Right ventricle myocardium inferior (tissue), 1 donor: ENCODE measurements at regions not wholly inside any gene's neighbourhood (a gene's known extent, or its start where the extent isn't known, plus 50 kb on each side); places are given as distances from the start of the nearest gene placed in this dataset.
A peak's percentile ranks its signal among the peaks of the same experiment; 100 is the strongest.

Source experiments
- ATAC-seq: fragments of 200-7000 bp; cut with Tn5 transposase; one replicate; pipeline ENCODE4 v1.9.1; 2020; ENCODE audit warnings: mild to moderate bottlenecking, moderate library complexity
- DNase-seq: peaks from one replicate; pipeline ENCODE4 v3.0.0; 2021; ENCODE audit errors: missing footprints
- intact Hi-C: fragments of 100-400 bp; cut with DNase I; formaldehyde crosslinking; loops from one replicate; pipeline ENCODE4 v1.11.0; 2022
- donor health status: DM: no; HTN: yes; CAD: no; lungs with severe emphysema.

DNA sequence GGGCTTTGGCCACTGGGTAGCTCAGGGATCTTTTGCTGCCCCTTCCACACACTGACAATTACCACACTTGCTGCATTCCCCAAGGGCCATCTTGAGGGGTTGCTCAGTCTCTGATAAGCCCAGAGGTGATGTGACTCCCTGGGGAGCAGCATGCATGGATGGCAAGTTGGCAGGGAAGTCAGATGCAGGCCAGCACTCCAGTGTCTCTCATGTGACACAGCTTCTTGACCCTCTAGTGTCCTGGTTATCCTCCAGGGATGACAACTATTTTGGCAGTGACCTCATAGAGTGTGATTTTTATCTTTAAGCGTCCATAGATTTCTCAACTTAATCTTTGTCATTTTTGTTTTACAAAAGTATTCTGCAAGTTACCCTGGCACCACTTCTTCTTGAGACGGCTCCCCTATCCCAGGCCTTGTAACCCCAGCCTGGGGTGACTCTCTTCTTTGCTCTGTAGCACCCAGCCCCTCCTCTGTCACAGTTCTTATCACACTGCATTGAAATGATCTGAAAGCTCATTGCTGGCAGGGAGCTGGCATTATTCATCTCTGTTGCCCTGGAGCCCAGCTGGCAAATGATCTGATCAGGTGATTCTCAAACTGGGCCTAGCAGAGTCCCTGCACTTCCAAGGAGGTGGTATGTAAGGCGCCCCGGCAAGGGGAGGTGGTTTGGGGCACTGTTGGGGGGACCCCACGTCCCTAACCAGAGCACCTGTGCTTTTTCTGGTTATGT is 72.6 kb downstream of the TENT5C start:
- ATAC-seq = peak; percentile 60
- peak; percentile 66 for DNase-seq
- intact Hi-C loops = no loop called here

DNA sequence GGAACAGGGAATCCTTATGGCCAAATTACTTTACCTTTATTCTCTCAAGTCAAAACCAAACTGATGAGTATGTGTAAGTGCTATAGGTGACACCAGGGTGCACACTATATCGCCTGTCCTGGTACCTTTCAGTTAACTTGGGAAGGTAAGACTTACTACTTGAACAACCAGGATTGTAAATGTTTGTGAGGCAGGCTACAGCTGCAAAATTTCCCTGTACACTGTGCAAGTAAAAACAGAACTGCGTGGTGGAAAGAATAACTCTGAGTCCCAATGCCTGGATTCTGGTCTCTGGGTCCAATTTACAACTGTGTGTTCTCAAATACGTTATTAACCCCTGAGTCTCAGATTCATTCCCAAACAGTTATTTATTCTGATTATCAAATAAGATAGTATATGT is 73.5 kb downstream of the TENT5C start:
- intact Hi-C loops = no loop called here
- ATAC-seq = no peak

DNA sequence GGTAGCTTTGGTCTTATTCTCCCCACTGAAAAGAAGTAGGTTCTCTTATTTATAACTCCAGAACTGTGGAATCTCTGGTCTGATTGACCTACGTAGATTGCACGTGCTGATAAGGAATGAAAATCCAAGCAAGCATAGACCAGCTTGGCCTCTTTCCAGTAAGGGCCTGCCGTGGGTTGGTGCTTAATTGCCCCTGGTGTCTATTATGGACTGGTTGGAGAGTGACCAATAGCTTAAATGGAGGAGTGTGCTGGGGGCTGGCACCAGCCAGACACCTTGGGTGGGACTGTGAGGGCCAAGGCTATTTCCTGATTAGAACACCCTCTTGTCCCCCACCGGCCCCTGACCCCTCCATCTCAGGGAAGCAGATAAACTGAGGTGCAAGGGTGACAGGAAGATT is 74.0 kb downstream of the TENT5C start:
- no peak for DNase-seq
- intact Hi-C loops = no loop called here
- ATAC-seq = no peak

More for the DNA sequence above, 73.5 kb downstream of the TENT5C start:
- no peak for DNase-seq

DNA sequence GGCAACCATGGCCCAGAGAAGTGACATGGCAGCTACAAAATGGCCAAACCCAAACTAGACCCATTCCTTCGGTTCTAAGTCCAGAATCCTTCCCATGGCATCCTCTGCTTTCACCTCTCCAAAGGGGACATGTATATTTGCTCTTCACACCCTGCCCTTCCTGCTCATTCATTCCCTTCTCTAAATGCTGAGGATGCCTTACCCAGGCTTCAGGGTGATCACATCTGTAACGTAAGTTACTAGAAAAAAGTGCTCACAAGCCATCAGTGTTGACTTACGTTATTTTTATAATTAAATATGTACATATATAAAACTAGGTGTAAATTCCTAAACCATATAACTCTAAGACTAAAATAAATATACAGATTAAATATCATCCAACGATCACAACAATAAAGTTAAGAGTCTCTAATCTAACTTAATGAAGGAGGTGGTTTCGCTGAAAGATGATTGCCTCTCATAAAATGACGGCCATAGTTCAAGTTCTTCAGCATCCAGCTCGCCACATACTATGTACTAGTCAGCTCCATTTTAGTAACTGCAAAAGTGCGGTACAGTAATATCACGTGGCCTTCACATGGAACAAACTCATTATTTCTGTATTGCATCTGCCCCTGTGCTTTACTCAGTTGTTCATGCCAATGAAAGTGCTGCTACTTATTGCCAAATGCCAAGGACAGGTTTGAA is 74.6 kb downstream of the TENT5C start:
- intact Hi-C loops = no loop called here
- DNase-seq (no peak), ATAC-seq (no peak)

DNA sequence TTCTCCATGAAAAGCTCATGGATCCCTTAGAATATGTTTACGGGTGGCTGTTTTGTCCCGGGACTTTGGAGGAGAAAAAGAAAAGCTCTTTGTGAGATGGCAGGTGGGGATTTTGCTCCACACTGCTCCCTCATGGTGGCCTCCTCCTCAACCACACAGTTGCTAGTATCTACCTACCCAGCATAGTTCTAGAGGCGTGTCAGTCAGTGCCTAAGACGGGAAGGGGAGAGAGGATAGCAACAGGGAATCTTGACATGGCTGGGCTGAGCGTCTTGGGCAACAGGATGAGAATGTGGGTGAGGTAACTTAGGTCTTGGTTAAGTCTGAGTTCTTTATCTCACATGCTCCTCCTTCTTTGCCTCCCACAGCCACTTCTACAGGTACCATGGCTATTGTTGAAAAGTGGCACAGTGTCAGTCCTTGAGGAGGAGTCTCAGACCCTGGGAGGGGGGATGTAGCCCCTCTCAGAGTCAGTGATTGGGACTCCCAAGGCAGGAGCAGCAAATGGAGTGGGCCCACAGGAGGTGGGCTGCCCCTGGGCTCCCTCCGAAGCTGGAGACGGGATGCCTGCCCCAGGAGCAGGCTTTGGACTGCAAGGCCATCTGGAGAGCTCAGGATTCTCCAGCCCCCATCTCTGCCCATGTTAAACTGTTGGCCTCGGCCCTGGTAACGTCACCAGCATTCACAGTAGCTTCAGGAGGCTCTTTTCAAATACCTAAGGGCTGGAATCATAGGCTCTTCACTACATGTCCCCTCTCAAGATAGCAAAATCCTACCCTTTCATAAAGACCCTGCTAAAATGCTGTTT is 75.4 kb downstream of the TENT5C start:
- intact Hi-C loops = no loop called here
- ATAC-seq (no peak), DNase-seq (no peak)

DNA sequence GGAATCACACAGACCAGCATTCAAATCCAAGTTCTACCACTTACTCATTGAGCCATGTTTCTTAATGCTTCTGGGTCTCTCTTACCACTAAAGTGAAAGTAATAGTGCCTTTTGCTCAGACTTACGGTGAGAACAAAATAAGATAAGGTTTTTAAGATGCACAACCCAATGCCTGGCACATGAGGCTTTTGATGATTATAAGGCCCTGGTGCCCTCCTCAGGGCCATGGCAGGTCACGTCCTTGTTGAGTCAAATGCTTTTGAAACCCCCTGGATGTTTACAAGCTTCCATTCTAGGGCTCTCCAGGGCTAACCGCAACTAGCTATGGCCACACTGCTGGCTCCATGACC is 76.0 kb downstream of the TENT5C start:
- no peak for DNase-seq
- intact Hi-C loops = no loop called here
- ATAC-seq = no peak

DNA sequence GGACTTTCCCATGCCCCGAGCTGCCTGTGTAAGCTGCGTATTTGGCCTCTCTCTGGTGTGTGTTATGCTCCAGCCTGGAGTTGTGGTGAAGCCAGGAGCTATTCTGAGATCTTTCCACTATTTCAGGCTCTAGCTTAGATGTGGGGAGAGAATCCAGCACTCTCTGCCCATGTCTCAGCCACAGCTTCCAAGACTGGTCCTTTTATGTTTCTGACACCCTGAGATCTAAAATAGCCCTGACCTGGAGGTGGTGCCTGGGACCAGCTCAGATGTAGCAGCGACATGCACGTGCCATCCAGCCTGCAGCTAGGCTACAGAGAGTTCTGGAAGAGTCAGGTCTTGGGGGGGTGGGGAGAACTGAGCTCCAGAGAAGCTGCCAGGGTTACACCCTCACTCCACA is 76.5 kb downstream of the TENT5C start:
- intact Hi-C loops = no loop called here
- DNase-seq = no peak

DNA sequence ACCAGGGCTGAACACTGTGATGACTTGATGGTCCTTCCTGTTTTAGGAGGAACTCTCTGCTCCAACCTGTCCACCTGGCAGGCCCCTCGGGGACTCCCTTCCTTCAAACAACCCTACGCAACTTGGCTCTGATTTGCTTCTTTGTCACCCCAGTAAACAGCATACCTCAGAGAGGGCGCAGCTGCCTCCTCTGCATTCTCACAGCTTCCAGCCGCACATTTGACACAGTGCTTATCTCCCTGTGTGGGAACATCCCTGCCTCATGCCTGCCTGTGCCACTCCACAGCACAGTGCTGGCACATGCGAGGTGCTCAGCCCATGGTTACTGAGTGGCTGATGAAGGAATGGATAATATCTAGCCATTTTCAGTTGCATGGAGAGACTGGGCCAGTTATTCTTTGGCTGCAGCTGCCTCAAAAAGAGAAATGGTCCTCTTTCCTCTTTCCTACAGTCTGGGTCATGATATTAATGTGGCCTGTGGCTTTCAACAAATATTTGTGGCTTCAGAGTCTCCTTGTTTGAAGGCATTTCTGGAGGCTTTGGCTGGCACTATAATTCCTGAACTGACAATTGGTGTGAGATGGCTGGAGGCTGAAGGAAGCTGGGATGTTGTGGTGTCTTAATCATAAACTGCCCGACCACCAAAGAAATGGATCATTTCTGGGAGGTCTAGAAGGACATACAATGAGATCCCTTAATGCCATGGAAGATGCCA is 77.9 kb downstream of the TENT5C start:
- intact Hi-C loops = no loop called here
- ATAC-seq = peak; percentile 68
- DNase-seq = peak; percentile 72

More for the DNA sequence above, 76.5 kb downstream of the TENT5C start:
- ATAC-seq = peak; percentile 81

DNA sequence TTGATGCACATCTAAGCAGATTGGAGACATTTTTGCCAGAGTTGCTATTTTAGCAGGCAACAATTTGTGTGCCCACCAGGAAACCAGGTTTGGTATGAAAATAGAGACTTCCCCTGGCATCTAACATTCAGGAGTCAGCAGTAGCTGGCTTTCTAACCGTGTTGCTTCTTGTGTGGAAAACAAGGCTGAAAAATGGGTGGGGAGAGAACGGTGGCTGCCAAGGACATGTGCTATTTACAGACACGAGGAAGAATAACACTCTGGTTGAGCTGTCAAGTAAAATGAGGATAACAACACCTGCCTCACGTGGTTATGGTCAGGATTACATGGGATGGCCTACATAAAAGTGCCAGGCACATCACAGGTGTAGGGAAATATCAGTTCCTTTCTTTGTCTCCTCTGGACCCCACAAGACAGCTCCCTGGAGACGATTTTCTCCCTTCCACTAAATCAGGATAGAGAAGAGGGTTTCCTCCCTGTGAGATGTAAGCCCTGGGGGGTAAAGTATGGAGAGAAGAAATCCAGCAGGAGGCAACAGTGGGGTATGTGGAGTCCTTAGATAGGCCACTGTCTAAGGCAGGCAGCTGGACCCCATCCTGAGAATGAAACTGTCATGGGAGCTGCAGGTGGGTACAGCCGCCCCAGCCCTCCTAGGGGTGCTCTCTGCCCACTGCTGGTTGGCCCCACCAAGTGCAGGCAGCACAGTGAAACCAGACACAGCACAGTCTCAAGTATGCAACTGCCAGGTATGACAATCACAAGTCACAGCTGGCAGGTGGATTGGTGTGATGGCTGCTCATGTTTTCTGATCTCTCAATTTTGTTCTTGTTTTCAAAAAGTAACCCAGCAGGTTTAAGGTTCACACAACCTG is 80.3 kb downstream of the TENT5C start:
- intact Hi-C loops = no loop called here
- ATAC-seq (no peak), DNase-seq (no peak)

DNA sequence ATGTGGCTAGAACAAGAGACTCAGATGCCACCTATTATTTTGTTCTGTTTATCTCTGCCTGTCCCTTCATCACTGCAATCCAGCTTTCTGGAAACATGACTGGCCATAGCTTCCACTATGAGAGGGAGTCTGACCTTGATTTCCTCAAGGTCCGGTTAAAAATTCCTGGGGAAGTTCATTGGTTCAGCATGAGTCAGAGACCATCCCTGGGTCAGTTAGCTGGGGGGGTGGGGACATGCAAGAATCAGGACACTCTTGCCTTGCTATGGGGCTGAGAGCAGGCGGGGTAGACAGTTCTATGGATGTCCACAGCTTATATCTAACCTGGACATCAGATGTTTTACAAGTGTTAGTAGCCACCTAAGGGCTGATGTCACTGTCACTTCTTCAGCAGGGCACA is 81.1 kb downstream of the TENT5C start:
- DNase-seq (no peak), ATAC-seq (no peak)
- intact Hi-C loops = no loop called here

DNA sequence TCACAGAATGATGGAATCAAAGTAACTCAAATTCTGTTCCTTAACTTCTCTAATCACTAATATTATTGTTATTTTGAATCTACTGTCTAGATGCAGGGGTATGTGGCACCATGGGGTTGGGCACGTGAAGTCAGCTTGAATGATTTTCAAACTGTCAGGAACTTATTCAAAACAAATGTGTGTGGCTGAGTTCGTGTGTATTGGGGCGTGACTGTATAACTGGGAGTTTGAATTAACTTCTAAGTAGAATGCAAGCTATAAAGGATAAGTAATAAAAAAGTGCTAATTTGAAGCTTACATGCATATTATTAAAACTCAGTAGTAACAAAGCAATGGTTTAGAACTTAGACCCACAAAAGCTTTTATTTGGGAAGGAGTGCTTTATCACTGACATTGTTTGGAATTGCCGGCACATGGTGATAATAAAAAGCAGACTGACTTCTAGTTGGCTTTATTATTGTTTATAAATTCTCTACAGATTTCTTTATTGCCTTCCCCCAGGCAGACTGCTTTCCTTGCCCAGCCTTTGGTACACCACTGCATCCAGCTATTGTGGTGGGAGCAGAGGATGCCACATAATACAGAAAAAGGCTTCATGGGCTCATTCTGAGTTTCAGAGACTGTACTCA is 84.3 kb downstream of the TENT5C start:
- intact Hi-C loops = no loop called here
- ATAC-seq = no peak
- DNase-seq = no peak

DNA sequence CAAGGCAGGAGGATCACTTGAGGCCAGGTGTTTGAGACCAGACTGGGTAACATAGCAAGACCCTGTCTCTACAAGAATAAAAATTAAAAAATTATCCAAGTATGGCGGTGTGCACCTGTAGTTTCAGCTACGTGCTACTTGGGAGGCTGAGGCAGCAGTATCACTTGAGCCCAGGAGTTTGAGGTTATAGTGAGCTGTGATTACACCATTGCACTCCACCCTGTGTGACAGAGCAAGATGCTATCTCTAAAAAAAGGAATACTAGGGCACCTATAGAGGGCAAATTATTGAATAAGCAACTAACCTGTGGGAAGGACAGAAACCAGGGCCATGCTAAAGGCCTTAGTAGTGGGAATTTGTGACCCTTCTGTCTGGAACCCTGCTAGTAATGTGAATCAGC is 86.1 kb downstream of the TENT5C start:
- DNase-seq (no peak), ATAC-seq (no peak)
- intact Hi-C loops = no loop called here

DNA sequence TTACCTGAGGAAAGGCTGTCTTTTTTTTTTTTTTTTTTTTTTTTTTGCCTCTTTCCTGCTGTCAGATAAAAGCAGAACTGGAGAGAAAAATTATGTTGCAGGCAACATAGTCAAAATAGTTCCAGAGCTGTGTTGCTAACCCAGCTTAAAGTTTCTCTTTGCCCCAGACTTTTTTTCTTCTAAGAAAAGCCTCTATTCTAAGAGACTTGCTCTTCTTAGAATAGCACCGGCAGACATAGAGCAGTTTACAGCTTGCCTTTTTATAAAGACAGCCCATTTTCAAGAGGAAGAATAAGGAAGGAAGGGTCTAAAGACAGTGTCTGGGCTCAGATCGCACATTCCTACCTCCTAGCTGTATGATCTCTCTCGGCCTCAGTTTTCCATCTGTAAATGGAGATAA is 88.7 kb downstream of the TENT5C start:
- ATAC-seq (no peak), DNase-seq (no peak)
- intact Hi-C loops = no loop called here

DNA sequence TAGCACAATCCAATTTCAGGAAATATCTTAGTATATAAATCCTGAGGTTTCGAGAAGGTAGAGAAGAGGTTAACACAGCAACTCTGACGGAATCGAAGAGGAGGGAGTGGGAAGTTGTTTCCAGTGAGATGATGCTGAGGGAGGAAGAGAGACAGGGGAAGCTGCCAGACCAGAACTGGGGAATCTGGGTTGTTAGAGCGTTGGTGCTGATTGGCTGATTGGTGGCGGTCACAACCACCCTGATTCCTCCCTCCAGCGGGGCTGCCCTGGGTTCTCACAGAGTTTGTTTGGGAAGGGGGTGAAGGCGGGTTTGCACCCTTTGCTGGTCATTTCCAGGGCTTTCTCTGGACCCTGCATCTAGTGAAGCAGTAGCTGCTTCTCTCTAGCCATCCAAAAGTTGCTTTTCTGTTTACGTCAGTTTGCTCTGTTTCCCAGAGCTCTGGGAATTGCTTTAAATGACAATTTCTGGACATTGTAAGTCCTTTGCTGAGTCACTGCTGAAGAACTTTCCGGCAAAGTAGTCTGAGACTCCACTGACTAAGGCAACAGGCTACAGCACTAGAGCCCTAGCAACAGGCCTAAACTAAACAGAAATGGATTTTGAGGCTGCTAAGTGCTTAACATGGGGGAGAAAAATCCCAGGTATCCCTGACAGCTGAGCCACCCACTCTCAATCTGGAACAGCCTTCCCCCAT is 90.1 kb downstream of the TENT5C start:
- intact Hi-C loops = no loop called here
- no peak for DNase-seq
- ATAC-seq = peak; percentile 87

DNA sequence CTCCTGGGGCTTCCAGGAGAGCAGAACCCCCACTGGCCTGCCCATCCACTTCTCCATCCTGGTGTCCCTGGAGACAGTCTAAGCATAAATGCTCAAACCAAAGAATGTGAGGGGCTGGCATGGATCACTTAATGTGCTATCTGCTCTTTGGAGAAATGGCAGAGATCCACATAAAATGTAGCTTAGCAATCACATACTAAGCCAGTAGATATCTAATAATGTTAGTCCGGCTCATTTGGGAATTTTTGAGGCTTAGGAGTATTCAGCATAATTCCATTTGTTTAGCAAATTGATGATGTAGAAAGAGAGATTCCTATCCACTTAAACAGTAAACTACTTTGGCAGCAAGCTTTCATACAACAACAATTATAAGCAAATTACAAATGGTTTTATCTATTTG is 90.7 kb downstream of the TENT5C start:
- intact Hi-C loops = no loop called here
- DNase-seq (no peak), ATAC-seq (peak; percentile 10)

DNA sequence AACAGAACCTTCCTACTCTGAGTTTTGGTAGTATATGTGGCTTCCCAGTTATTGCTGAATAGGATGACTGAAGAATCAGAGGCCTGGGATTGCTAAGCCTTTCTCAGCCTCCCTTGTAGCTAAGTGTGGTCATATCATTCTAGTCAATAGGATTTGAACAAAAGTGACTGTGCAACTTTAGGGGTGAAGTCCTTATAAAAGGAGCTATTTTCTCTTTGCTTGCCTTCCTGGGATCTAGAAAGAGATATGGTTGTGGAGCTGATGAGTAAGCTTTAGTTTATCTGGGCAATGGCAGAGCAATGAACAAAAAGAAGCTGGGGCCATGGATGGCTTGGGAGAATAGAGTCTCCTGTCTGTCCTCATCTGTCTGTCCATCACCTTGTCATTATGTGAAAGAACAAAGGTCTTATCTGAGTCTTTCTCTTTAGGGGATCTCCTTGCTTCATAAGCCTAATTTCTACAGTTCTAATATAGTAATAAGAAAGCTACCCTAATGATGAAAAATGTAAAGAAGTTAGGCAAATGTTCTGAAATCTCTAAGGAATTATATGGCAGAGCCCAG is 91.5 kb downstream of the TENT5C start:
- ATAC-seq (no peak), DNase-seq (no peak)
- intact Hi-C loops = no loop called here
